Adrenal gland (tissue), 9 donors: ENCODE measurements at regions not wholly inside any gene's neighbourhood (a gene's known extent, or its start where the extent isn't known, plus 50 kb on each side); places are given as distances from the start of the nearest gene placed in this dataset.

Experiments
- DNase-seq, 7 donors: peaks; one replicate each; pipeline ENCODE4 v3.0.0-alpha.2; 2019 to 2020
- H3K27ac ChIP-seq, 5 donors: fragments of 200-600 bp; sonication (generic) in 4 of 5; 1 replicate in 3 of 5; 2 replicates in 2 of 5; pipeline versions ENCODE4 v1.5.1 to v1.8.0; 2016 to 2020; ENCODE audit warnings: mild to moderate bottlenecking in 1 of 5
- H3K27me3 ChIP-seq: fragments of 200-600 bp; 2 replicates; pipeline ENCODE4 v1.8.0; 2021
- H3K36me3 ChIP-seq, 2 donors: fragments of 200-600 bp; replicated peaks in 1 of 2; 1 replicate in 1 of 2; 2 replicates in 1 of 2; pipeline versions ENCODE4 v1.5.1 to v1.8.0; 2018 to 2022
- H3K4me1 ChIP-seq, 2 donors: fragments of 200-600 bp; replicated peaks in 1 of 2; 1 replicate in 1 of 2; 2 replicates in 1 of 2; pipeline versions ENCODE4 v1.5.1 to v1.8.0; 2018 to 2021
- H3K4me3 ChIP-seq, 4 donors: fragments of 200-600 bp; sonication (generic) in 3 of 4; one replicate each; pipeline ENCODE4 v1.5.1; 2016 to 2018
- H3K9me3 ChIP-seq, 3 donors: fragments of 200-600 bp; sonication (generic) in 1 of 3; replicated peaks in 1 of 3; 1 replicate in 2 of 3; 2 replicates in 1 of 3; pipeline versions ENCODE4 v1.5.1 to v1.8.0; 2016 to 2021
- CTCF ChIP-seq, 6 experiments: fragments of 450-650 bp in 4 of 6; fragments of 200-600 bp in 2 of 6; sonication (generic) in 1 of 6; IDR thresholded peaks; 1 replicate in 5 of 6; 2 replicates in 1 of 6; pipeline versions ENCODE4 v1.5.1 to v1.8.0; 2016 to 2021; ENCODE audit warnings: antibody characterized with exemption in 6 of 6, mild to moderate bottlenecking in 2 of 6, moderate library complexity in 1 of 6
- POLR2A ChIP-seq, 2 donors: fragments of 450-650 bp; IDR thresholded peaks; one replicate each; pipeline ENCODE4 v1.6.1; 2017; ENCODE audit warnings: antibody characterized with exemption in 2 of 2, mild to moderate bottlenecking in 2 of 2, moderate library complexity in 1 of 2
- WGBS, 4 donors: extraction: QIAGEN DNeasy Blood & Tissue Kit in 2 of 4; methylation state at CpG; one replicate each; pipeline versions ENCODE4 v1.1.5 to v1.1.7; 2013 to 2017; 5-methylcytosine and 5-hydroxymethylcytosine counted together
- intact Hi-C, 2 donors: fragments of 100-400 bp; cut with DNase I; formaldehyde crosslinking; loops; one replicate each; pipeline versions ENCODE4 v1.14.1 to v1.15.0; 2022 to 2023
- donor health status: healthy with polysubstance abuse.
- donor health status: Bipolar disorder and iron deficiency.
- donor health status: DM: yes; HTN: yes; CAD: no.
- donor health status: DM: no; HTN: no; CAD: no.
- donor health status: DM: no; HTN: no; CAD: no.

DNA sequence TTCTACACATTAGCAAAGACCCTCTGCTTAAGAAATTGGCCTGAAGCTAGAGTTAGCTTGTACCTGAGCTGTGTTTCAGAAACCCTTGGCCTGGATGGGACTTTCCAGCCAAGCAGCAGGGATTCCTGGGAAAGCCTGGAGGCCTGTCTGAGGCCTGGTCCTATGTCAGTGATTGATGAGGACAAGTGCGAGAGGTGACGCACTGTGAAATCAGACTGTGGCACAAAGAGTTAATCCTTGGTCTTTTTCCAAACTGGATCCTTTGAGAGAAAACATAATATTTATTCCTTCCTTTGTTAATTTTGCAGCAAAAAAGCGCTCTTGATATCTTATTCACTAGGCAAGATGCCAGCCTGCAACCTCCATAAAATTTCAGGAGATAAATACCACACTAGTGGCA, 225.0 kb upstream of the ATP11B start:
- Histone ChIP-seq H3K4me3 (no peak overlapping the region), H3K36me3 (no peaks in the 10 kb centered on the region), H3K4me1 (no peaks in the 10 kb centered on the region), H3K9me3 (no peaks in the 10 kb centered on the region), H3K27me3 (no peaks in the 10 kb centered on the region), H3K27ac (no peak overlapping the region)
- intact Hi-C loops: no loop called here
- WGBS, 4 donors: 66 to 83% (median 81%) methylated on average over 3 of the region's 3 CpGs
- TF ChIP-seq CTCF (IDR thresholded peaks at IDR 0.05): no peak
- TF ChIP-seq POLR2A (IDR thresholded peaks at IDR 0.05): no peak
- DNase-seq: no peak

- DNase-seq: no peak
- no peak overlapping the region for H3K4me3 ChIP-seq
- H3K4me1 ChIP-seq: no peaks in the 10 kb centered on the region
- H3K27me3 ChIP-seq: no peaks in the 10 kb centered on the region
- H3K9me3 ChIP-seq: no peaks in the 10 kb centered on the region
- no peak for TF ChIP-seq CTCF (IDR thresholded peaks at IDR 0.05)
- no peak for TF ChIP-seq POLR2A (IDR thresholded peaks at IDR 0.05)
- intact Hi-C loops: no loop called here
- WGBS, 4 donors: 52 to 66% (median 61%) methylated on average over 3 of the region's 3 CpGs
- no peaks in the 10 kb centered on the region for H3K36me3 ChIP-seq
- H3K27ac ChIP-seq: no peak overlapping the region
Observed at GRCh38 chr3:182568876-182569275, 224.4 kb upstream of the ATP11B start.

GRCh38 chr3:182570946-182571594, 222.2 kb upstream of the ATP11B start:
- 58 to 78% (median 71%) methylated on average over 3 of the region's 3 CpGs for WGBS, 4 donors
- H3K27ac ChIP-seq: no peak overlapping the region
- no peak for DNase-seq
- H3K4me1 ChIP-seq: no peaks in the 10 kb centered on the region
- intact Hi-C loops: no loop called here
- no peak for TF ChIP-seq CTCF (IDR thresholded peaks at IDR 0.05)
- H3K4me3 ChIP-seq: no peak overlapping the region
- H3K9me3 ChIP-seq: no peaks in the 10 kb centered on the region
- no peaks in the 10 kb centered on the region for H3K36me3 ChIP-seq
- H3K27me3 ChIP-seq: no peaks in the 10 kb centered on the region

- no peaks in the 10 kb centered on the region for H3K4me1 ChIP-seq
- H3K27me3 ChIP-seq: no peaks in the 10 kb centered on the region
- intact Hi-C loops: no loop called here
- H3K27ac ChIP-seq: no peak overlapping the region
- H3K4me3 ChIP-seq: no peak overlapping the region
- WGBS, 4 donors: 64 to 72% (median 67%) methylated on average over 2 of the region's 2 CpGs
- no peak for DNase-seq
- H3K9me3 ChIP-seq: no peaks in the 10 kb centered on the region
- no peaks in the 10 kb centered on the region for H3K36me3 ChIP-seq
- TF ChIP-seq POLR2A (IDR thresholded peaks at IDR 0.05) (no peak), CTCF (IDR thresholded peaks at IDR 0.05) (no peak)
Observed at GRCh38 chr3:182575941-182576340, 217.4 kb upstream of the ATP11B start.
